ENCODE measurements at regions not wholly inside any gene's neighbourhood (a gene's known extent, or its start where the extent isn't known, plus 50 kb on each side); places are given as distances from the start of the nearest gene placed in this dataset.

DNA sequence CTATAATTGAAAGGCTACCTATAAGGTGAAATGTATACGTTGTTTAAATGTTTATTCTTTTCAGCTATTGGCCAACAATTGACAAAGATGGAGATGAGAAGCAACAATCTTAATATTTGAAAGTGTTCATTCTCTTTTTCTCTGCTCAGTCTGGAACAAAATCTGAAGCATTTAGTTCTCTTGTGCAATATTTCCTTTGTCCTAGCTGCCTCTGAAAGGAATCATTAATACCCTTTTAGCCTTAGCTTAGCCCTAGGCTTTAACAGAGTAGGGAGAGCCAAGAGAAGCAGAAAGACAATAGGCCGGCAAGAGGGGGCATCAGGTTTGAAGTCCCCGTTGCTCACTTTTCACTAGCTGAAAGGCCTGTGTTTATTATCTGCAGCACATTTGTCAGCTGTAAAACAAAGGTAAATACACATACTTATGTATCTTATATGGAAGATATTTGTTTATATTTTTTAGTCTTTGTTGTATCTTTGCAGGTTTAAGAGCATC lies 422.5 kb upstream of the SEMA6D start:
- no peaks in the 10 kb centered on the region for H3K4me1 Mint-ChIP-seq
- no peaks in the 10 kb centered on the region for H3K27me3 Mint-ChIP-seq
- no peaks in the 10 kb centered on the region for H3K9me3 ChIP-seq (ENCODE audit: control insufficient read depth, low read length, poor library complexity, severe bottlenecking)
- H3K36me3 Mint-ChIP-seq (ENCODE audit: low read depth): no peaks in the 10 kb centered on the region
- no peak overlapping the region for H3K4me3 Mint-ChIP-seq
- no peak overlapping the region for H3K27ac Mint-ChIP-seq
- ATAC-seq (no peak), DNase-seq (no peak)

DNA sequence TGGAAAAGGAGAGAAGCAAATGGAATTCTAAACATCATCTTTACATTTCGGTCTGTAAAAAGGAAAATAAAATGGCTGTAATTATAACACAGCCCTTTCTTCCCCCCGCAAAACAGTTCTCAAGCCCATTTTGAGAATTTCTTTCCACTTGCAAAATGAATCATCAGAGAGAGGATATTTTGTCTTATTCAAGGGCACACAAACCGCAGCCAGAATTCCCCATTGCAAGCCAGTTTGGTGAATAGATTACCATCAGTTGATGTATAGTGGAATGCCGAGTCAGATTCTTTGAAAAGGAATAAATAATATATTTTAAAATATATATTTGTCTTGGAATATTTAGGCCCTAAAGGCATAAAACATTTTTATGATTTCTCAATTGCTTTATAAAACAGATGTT lies 420.4 kb upstream of the SEMA6D start:
- Mint-ChIP-seq H3K36me3 (ENCODE audit: low read depth) (no peaks in the 10 kb centered on the region), H3K27ac (no peak overlapping the region), H3K27me3 (no peaks in the 10 kb centered on the region), H3K4me1 (no peaks in the 10 kb centered on the region), H3K4me3 (no peak overlapping the region)
- no peak for ATAC-seq
- DNase-seq: no peak
- no peaks in the 10 kb centered on the region for H3K9me3 ChIP-seq (ENCODE audit: control insufficient read depth, low read length, poor library complexity, severe bottlenecking)

DNA sequence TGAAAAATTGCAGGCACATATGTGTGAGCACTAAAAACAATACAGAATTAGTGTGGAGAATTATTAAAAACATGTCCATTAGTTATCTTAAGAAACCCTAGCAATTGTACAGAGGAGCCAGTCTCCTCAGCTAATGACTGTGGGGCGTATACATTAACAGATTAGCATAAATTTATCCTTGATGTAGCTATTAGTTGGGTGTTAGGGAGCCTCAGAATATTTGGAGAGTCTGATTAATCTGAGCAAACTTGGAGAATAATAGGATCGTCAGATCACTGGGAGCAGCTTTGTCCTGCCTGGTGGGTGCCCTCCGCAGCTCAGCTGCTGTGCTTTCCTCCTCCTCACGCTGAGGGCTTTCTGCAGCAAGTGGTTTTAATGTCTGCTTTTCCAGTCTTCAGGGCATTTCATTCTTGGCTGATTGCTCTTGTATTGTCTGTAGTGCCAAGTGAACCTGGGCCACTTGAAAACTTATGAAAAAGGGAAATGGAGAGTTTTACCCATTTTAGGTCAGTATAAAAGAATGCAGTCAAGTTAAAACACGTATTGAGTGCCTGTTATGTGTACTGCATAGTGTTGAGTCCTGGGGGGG lies 417.4 kb upstream of the SEMA6D start:
- Mint-ChIP-seq H3K27ac (no peak overlapping the region), H3K4me1 (no peaks in the 10 kb centered on the region), H3K4me3 (no peak overlapping the region), H3K27me3 (no peaks in the 10 kb centered on the region), H3K36me3 (ENCODE audit: low read depth) (no peaks in the 10 kb centered on the region)
- DNase-seq: no peak
- ATAC-seq: no peak
- H3K9me3 ChIP-seq (ENCODE audit: control insufficient read depth, low read length, poor library complexity, severe bottlenecking): no peaks in the 10 kb centered on the region

DNA sequence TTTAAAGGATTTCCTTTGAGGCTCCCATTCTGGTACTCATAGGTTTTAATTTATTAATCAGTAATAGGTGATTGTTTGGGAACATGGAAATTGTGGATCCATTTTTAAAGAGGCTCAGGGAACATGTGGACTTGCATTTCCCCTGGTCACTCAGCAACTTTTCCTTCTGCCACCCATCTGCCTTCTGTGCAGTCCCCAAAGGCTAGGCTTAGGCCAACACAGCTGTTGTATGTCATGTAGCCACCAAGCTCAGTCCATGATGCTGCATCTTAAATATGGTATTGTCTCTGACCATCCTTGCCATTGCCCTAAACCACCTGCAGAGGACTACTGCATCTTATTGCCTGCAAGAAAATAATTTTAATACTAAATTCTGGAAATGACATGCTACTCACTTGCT lies 416.7 kb upstream of the SEMA6D start:
- no peak for DNase-seq
- Mint-ChIP-seq H3K27me3 (no peaks in the 10 kb centered on the region), H3K36me3 (ENCODE audit: low read depth) (no peaks in the 10 kb centered on the region), H3K27ac (no peak overlapping the region), H3K4me3 (no peak overlapping the region), H3K4me1 (no peaks in the 10 kb centered on the region)
- no peak for ATAC-seq
- H3K9me3 ChIP-seq (ENCODE audit: control insufficient read depth, low read length, poor library complexity, severe bottlenecking): no peaks in the 10 kb centered on the region

DNA sequence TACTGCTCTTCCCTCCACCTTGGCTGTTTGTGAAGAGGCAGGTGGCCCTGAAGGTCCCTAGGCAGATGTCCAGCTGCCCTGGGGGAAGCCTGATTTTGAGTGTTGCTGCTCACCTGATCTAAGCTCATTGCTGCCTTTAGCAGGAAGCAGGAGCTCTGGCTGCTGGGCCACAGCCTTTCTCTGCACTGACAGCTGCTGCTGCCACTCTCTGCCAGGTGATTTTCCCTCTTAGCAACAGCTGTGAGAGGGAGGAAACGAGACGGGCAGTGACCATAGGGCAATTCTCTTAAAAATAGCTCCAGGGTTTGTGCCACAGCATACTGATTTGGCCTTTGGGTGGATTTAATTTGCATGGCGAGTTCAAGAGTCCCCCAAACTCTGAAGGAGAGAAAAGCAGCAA lies 415.8 kb upstream of the SEMA6D start:
- H3K36me3 Mint-ChIP-seq (ENCODE audit: low read depth): no peaks in the 10 kb centered on the region
- no peak overlapping the region for H3K4me3 Mint-ChIP-seq
- DNase-seq: no peak
- H3K9me3 ChIP-seq (ENCODE audit: control insufficient read depth, low read length, poor library complexity, severe bottlenecking): no peaks in the 10 kb centered on the region
- no peaks in the 10 kb centered on the region for H3K27me3 Mint-ChIP-seq
- H3K27ac Mint-ChIP-seq: no peak overlapping the region
- H3K4me1 Mint-ChIP-seq: no peaks in the 10 kb centered on the region
- ATAC-seq: no peak

DNA sequence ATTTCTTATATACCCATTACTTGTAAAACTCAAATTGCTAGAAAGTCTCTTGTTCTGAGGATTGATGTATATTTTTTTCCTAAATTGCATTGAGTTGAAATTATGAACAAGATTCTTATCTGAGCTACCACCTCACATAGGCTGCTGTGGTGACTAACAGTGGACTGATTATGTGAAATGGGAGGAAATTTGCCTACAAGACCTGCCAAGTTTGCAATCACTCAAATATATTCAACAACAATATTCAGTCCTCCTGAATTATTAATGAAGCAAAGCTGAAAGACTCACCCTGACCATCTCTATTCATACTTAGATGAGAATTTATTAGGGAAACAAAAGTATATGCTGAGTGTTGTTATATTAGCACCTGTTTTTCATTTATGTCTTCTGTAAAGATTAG lies 412.6 kb upstream of the SEMA6D start:
- Mint-ChIP-seq H3K4me1 (no peaks in the 10 kb centered on the region), H3K36me3 (ENCODE audit: low read depth) (no peaks in the 10 kb centered on the region), H3K4me3 (no peak overlapping the region), H3K27ac (no peak overlapping the region), H3K27me3 (no peaks in the 10 kb centered on the region)
- ATAC-seq (no peak), DNase-seq (no peak)
- no peaks in the 10 kb centered on the region for H3K9me3 ChIP-seq (ENCODE audit: control insufficient read depth, low read length, poor library complexity, severe bottlenecking)

DNA sequence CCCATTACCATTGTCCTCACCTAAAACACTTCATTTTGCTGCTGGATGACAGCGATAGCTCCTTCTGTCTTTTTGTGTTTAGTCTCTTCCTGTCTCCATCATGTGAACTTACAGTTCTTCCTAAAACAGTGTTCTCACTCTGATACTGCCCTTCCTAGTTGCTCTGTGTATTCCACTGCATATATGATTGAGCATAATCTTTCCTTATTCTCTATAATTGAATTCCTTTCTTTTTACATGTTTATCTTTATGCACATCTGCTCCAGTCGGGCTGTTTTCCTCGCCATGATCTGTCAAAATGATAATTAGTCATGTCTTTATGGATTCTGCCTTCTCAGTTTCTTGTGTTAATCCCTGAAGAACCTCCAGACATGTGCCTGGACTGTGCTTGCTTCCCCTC lies 405.1 kb upstream of the SEMA6D start:
- ATAC-seq: no peak
- Mint-ChIP-seq H3K36me3 (ENCODE audit: low read depth) (no peaks in the 10 kb centered on the region), H3K4me3 (no peak overlapping the region)

DNA sequence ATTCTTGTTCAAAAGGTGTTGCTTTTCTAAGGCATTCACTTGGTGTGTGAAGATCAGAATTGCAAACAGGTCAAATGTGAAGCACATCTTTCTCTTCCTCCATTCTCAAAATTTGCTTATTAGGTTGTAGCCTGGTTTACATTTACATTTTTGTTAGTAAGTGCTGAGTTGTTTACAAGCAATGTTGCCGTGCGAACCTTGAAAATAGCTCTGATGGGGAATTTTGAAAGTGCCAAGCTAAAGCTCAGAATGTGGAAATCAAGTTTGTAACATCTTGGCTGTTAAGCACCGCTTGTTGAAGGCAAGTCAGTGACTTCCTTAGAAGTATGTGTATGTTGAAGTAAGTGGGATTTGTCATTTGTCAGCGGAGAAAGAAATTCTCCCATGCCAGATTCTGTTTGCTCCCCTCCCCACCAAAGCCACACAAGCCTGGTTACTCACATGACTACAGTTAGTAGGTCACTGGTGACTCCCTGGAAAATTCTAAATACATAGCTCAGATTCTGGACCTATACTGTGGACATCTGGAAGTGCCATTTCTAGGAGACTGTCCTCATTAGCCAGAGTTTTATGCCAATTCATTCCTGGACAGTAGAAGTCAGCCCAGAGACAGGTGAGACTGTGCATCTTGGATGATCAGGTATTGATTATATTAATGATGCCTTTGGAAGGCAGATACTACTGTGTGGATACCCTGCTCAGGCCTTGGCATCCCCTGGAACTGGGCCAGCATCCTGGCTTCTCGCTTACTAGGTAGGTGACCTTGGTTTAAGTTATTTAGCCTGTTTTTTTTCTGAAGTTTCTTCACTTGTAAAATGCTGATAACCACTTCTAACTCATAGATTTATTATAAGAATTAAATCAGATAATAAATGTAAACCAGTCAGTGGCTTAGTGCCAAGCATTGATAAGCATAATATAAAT lies 390.6 kb upstream of the SEMA6D start:
- H3K36me3 Mint-ChIP-seq (ENCODE audit: low read depth): no peaks in the 10 kb centered on the region

More for the DNA sequence above, 405.1 kb upstream of the SEMA6D start:
- Mint-ChIP-seq H3K27ac (no peak overlapping the region), H3K27me3 (no peaks in the 10 kb centered on the region), H3K4me1 (no peaks in the 10 kb centered on the region)
- no peak for DNase-seq
- no peaks in the 10 kb centered on the region for H3K9me3 ChIP-seq (ENCODE audit: control insufficient read depth, low read length, poor library complexity, severe bottlenecking)

DNA sequence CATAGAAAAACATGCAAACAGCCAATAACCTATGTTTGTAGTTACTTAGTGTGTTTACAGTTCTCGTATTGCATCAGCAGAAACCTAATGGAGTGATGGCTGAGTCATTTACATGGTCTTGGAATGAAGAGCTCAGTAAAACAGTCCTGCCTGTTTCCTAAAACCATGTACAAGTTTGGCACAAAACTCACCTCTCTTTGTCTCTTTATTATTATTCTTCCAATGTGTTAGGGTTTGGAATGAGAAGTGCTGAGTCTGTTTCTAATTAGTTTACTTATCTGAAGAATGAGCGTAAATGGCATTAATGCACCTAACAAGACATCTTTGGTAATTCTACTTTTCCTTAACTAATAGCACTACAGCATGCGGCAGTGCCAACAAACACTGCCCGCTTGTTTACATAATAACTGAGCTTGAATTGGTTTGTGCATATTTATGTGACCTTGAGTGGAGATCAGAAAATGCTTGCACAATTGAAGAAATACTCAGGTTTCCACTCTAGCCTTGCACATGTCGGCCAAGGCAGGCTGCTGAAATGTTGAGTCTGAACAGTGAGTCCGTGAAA lies 385.4 kb upstream of the SEMA6D start:
- H3K27ac Mint-ChIP-seq: no peak overlapping the region
- no peaks in the 10 kb centered on the region for H3K9me3 ChIP-seq (ENCODE audit: control insufficient read depth, low read length, poor library complexity, severe bottlenecking)
- H3K27me3 Mint-ChIP-seq: no peaks in the 10 kb centered on the region
- no peak for DNase-seq
- no peaks in the 10 kb centered on the region for H3K36me3 Mint-ChIP-seq (ENCODE audit: low read depth)
- H3K4me3 Mint-ChIP-seq: no peak overlapping the region
- no peak for ATAC-seq
- H3K4me1 Mint-ChIP-seq: no peaks in the 10 kb centered on the region

More for the DNA sequence above, 390.6 kb upstream of the SEMA6D start:
- H3K4me1 Mint-ChIP-seq: no peaks in the 10 kb centered on the region
- DNase-seq (no peak), ATAC-seq (no peak)
- H3K27me3 Mint-ChIP-seq: no peaks in the 10 kb centered on the region
- no peak overlapping the region for H3K4me3 Mint-ChIP-seq
- no peak overlapping the region for H3K27ac Mint-ChIP-seq
- no peaks in the 10 kb centered on the region for H3K9me3 ChIP-seq (ENCODE audit: control insufficient read depth, low read length, poor library complexity, severe bottlenecking)

DNA sequence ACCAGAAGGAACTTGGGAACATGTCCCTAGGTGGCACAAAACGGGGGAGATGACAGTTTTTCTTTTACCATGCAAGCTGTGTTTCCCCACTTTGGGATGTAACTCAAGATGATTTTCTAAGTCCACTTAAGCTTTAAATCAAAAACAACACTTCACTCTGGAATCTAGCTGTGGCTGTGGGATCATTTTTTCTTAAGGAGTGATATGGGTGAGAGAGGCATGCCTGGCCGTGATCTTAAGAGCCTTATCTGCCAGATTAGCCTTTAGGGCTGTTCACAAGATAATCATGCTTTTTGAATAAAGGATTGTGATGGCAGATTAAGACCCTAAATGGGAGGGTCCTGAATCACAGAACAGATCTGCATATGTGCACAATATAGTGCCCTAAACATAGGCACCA lies 384.8 kb upstream of the SEMA6D start:
- Mint-ChIP-seq H3K4me3 (no peak overlapping the region), H3K4me1 (no peaks in the 10 kb centered on the region), H3K27me3 (no peaks in the 10 kb centered on the region), H3K36me3 (ENCODE audit: low read depth) (no peaks in the 10 kb centered on the region), H3K27ac (no peak overlapping the region)
- no peaks in the 10 kb centered on the region for H3K9me3 ChIP-seq (ENCODE audit: control insufficient read depth, low read length, poor library complexity, severe bottlenecking)
- DNase-seq (no peak), ATAC-seq (no peak)

DNA sequence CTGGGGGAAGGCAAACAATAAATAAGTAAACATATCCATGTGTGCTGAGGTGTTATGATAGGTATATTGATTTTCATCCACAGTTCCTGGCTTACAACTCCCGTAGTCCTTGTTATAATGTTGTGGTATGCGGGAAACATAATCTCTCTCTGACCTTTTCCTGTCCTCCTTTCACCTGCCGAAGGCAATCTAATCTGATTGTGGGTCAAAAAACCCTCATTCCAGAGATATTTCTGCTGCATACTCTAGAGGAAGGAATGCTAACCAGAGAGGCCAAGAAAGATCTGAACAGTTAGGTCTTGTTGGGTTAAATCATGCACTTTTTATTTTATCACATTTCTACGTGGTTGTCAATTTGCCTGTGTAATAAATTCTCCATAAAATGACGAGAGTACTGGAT lies 383.6 kb upstream of the SEMA6D start:
- H3K9me3 ChIP-seq (ENCODE audit: control insufficient read depth, low read length, poor library complexity, severe bottlenecking): no peaks in the 10 kb centered on the region
- no peaks in the 10 kb centered on the region for H3K27me3 Mint-ChIP-seq
- H3K36me3 Mint-ChIP-seq (ENCODE audit: low read depth): no peaks in the 10 kb centered on the region
- no peak for ATAC-seq
- no peak overlapping the region for H3K4me3 Mint-ChIP-seq
- no peaks in the 10 kb centered on the region for H3K4me1 Mint-ChIP-seq
- DNase-seq: no peak
- H3K27ac Mint-ChIP-seq: no peak overlapping the region

DNA sequence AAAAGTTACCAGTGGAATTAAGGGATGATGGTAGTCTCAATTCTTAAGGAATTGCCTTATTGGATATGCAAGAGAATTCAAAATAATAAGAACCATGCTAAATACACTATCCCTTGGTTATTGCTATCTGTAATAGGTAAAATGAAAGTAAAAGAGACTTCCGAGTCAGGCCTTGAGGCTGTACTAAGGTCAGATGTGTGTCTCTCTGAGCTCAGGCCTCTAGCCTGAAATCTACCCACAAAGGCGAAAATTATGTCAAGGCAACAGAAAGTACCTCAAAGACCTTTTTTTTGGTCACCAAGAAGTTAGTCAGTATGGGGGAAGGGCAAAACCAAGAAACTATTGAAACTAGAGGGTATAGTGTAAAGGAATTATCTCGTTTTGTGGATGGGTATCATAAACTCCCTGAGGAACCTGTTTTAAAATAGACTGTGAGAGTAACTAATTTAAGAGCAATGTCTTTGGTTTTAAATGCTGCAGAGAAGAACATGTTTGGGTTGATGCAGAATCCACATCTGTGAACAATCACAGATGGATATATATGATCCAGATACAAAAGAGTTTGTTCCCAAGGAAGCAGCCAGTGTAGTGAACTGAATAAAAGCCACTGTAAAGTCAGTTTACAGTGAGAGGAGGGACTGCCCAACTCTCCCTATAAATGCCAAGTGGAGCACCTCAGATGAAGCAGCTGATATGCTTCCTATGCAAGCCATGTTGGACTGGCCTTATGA lies 382.3 kb upstream of the SEMA6D start:
- Mint-ChIP-seq H3K27me3 (no peaks in the 10 kb centered on the region), H3K4me1 (no peaks in the 10 kb centered on the region), H3K27ac (no peak overlapping the region), H3K36me3 (ENCODE audit: low read depth) (no peaks in the 10 kb centered on the region), H3K4me3 (no peak overlapping the region)
- DNase-seq: no peak
- H3K9me3 ChIP-seq (ENCODE audit: control insufficient read depth, low read length, poor library complexity, severe bottlenecking): no peaks in the 10 kb centered on the region
- no peak for ATAC-seq

DNA sequence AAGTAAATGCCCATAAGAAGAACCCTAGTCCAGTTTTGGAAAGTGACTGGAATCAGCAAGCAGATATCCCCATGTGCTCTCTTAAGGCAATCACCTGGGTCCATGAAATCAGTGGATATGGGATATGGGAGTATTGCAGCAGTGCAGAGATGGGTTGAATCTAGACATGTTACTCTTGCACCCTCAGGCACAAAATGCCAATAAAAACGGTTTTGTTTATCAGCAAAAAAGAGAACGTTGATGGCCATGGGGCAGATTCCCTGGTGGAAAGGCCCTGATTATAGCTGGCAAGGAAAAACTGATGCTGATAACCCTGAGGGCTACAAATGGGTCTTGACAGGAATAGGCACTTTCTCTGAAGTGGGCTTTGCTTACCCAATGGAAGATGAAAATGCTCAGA lies 380.2 kb upstream of the SEMA6D start:
- no peaks in the 10 kb centered on the region for H3K9me3 ChIP-seq (ENCODE audit: control insufficient read depth, low read length, poor library complexity, severe bottlenecking)
- H3K27me3 Mint-ChIP-seq: no peaks in the 10 kb centered on the region
- DNase-seq: no peak
- no peak overlapping the region for H3K4me3 Mint-ChIP-seq
- no peaks in the 10 kb centered on the region for H3K36me3 Mint-ChIP-seq (ENCODE audit: low read depth)
- no peak overlapping the region for H3K27ac Mint-ChIP-seq
- no peaks in the 10 kb centered on the region for H3K4me1 Mint-ChIP-seq
- no peak for ATAC-seq
